Adrenal gland (tissue), 9 donors: ENCODE measurements at regions not wholly inside any gene's neighbourhood (a gene's known extent, or its start where the extent isn't known, plus 50 kb on each side); places are given as distances from the start of the nearest gene placed in this dataset.

Source experiments
- DNase-seq, 7 donors: peaks; one replicate each; pipeline ENCODE4 v3.0.0-alpha.2; 2019 to 2020
- H3K27ac ChIP-seq, 5 donors: fragments of 200-600 bp; sonication (generic) in 4 of 5; 1 replicate in 3 of 5; 2 replicates in 2 of 5; pipeline versions ENCODE4 v1.5.1 to v1.8.0; 2016 to 2020; ENCODE audit warnings: mild to moderate bottlenecking in 1 of 5
- H3K27me3 ChIP-seq: fragments of 200-600 bp; 2 replicates; pipeline ENCODE4 v1.8.0; 2021
- H3K36me3 ChIP-seq, 2 donors: fragments of 200-600 bp; replicated peaks in 1 of 2; 1 replicate in 1 of 2; 2 replicates in 1 of 2; pipeline versions ENCODE4 v1.5.1 to v1.8.0; 2018 to 2022
- H3K4me1 ChIP-seq, 2 donors: fragments of 200-600 bp; replicated peaks in 1 of 2; 1 replicate in 1 of 2; 2 replicates in 1 of 2; pipeline versions ENCODE4 v1.5.1 to v1.8.0; 2018 to 2021
- H3K4me3 ChIP-seq, 4 donors: fragments of 200-600 bp; sonication (generic) in 3 of 4; one replicate each; pipeline ENCODE4 v1.5.1; 2016 to 2018
- H3K9me3 ChIP-seq, 3 donors: fragments of 200-600 bp; sonication (generic) in 1 of 3; replicated peaks in 1 of 3; 1 replicate in 2 of 3; 2 replicates in 1 of 3; pipeline versions ENCODE4 v1.5.1 to v1.8.0; 2016 to 2021
- POLR2A ChIP-seq, 2 donors: fragments of 450-650 bp; IDR thresholded peaks; one replicate each; pipeline ENCODE4 v1.6.1; 2017; ENCODE audit warnings: antibody characterized with exemption in 2 of 2, mild to moderate bottlenecking in 2 of 2, moderate library complexity in 1 of 2
- WGBS, 4 donors: extraction: QIAGEN DNeasy Blood & Tissue Kit in 2 of 4; methylation state at CpG; one replicate each; pipeline versions ENCODE4 v1.1.5 to v1.1.7; 2013 to 2017; 5-methylcytosine and 5-hydroxymethylcytosine counted together
- intact Hi-C, 2 donors: fragments of 100-400 bp; cut with DNase I; formaldehyde crosslinking; loops; one replicate each; pipeline versions ENCODE4 v1.14.1 to v1.15.0; 2022 to 2023
- TF ChIP-seq, protein P1 (sequence below), 6 experiments: fragments of 450-650 bp in 4 of 6; fragments of 200-600 bp in 2 of 6; sonication (generic) in 1 of 6; IDR thresholded peaks; 1 replicate in 5 of 6; 2 replicates in 1 of 6; pipeline versions ENCODE4 v1.5.1 to v1.8.0; 2016 to 2021; ENCODE audit warnings: antibody characterized with exemption in 6 of 6, mild to moderate bottlenecking in 2 of 6, moderate library complexity in 1 of 6
- donor health status: healthy with polysubstance abuse.
- donor health status: Bipolar disorder and iron deficiency.
- donor health status: DM: yes; HTN: yes; CAD: no.
- donor health status: DM: no; HTN: no; CAD: no.
- donor health status: DM: no; HTN: no; CAD: no.

DNA sequence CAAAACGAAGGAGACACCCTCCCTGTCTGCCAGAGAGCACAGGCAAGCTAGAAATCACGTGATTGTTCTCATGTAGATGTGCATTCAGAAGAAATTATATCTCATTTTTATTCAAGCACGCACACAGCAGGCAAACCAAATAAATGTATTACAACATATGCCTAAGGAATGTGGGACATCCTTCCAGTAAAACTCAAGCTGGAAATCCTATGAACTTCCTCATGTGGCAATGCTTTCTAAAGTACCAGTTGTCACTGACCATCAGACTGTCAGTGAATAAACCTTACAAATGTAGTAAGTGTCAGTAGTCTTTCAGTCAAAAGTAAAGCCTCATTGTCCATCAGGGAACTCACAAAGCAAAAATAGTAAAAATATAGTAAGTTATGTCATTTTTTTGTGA lies 350.1 kb upstream of the POM121L12 start:
- WGBS, 4 donors: 52 to 63% (median 54%) methylated on average over 3 of the region's 3 CpGs

DNA sequence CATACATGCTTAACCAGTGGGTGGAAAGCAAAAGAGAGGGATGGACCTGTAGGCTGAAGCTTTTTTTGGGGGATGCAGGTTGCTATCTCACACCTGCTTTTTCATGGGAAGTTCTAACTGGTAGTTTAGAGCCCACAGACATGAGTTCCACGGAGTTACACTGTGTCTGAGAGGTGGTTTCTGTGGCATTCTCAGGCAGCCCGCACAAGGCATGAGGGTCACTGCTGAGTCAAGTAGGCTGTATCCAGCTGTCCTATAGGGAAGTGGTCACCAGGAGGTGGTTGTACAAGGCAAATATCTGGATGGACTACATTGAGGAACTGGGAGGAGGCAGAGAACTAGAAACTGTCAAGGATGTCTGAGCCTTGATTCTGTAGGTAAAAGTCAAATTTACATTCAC lies 351.0 kb upstream of the POM121L12 start:
- H3K27me3 ChIP-seq: no peaks in the 10 kb centered on the region
- H3K27ac ChIP-seq: no peak overlapping the region
- intact Hi-C loops: no loop called here
- H3K36me3 ChIP-seq: no peaks in the 10 kb centered on the region
- no peak for TF ChIP-seq POLR2A (IDR thresholded peaks at IDR 0.05)
- TF ChIP-seq, protein P1, sequence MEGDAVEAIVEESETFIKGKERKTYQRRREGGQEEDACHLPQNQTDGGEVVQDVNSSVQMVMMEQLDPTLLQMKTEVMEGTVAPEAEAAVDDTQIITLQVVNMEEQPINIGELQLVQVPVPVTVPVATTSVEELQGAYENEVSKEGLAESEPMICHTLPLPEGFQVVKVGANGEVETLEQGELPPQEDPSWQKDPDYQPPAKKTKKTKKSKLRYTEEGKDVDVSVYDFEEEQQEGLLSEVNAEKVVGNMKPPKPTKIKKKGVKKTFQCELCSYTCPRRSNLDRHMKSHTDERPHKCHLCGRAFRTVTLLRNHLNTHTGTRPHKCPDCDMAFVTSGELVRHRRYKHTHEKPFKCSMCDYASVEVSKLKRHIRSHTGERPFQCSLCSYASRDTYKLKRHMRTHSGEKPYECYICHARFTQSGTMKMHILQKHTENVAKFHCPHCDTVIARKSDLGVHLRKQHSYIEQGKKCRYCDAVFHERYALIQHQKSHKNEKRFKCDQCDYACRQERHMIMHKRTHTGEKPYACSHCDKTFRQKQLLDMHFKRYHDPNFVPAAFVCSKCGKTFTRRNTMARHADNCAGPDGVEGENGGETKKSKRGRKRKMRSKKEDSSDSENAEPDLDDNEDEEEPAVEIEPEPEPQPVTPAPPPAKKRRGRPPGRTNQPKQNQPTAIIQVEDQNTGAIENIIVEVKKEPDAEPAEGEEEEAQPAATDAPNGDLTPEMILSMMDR (IDR thresholded peaks at IDR 0.05): no peak
- no peaks in the 10 kb centered on the region for H3K4me1 ChIP-seq
- WGBS, 4 donors: 59 to 70% (median 64%) methylated on average over 2 of the region's 2 CpGs
- no peaks in the 10 kb centered on the region for H3K9me3 ChIP-seq
- no peak for DNase-seq
- no peak overlapping the region for H3K4me3 ChIP-seq

More for the DNA sequence above, 350.1 kb upstream of the POM121L12 start:
- Histone ChIP-seq H3K4me3 (no peak overlapping the region), H3K27ac (no peak overlapping the region), H3K36me3 (no peaks in the 10 kb centered on the region), H3K27me3 (no peaks in the 10 kb centered on the region), H3K4me1 (no peaks in the 10 kb centered on the region), H3K9me3 (no peaks in the 10 kb centered on the region)
- DNase-seq: no peak
- TF ChIP-seq POLR2A (IDR thresholded peaks at IDR 0.05): no peak
- TF ChIP-seq, protein P1 (IDR thresholded peaks at IDR 0.05): no peak
- intact Hi-C loops: no loop called here

DNA sequence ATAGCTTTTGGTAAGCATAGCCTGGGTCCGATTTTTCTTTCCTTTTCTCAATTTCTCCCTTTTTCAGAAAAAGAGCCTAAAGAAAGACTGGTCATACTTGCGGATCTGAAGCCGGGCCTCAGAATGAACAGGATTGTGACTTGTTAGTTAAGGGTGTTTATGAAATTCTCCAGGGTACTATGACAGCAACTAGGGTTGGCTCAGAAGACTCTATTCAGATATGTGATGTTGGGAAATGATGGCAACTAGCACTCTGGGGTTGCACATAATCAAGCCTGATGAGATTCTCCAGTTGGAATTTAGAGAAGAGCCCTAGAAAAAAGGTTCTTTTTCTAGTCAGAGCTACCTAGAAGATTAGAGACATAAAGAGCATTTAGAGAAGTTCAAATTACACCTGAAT lies 352.4 kb upstream of the POM121L12 start:
- WGBS, 4 donors: 45 to 73% (median 58%) methylated on average over 3 of the region's 3 CpGs
- Histone ChIP-seq H3K9me3 (no peaks in the 10 kb centered on the region), H3K4me1 (no peaks in the 10 kb centered on the region), H3K36me3 (no peaks in the 10 kb centered on the region), H3K4me3 (no peak overlapping the region), H3K27me3 (no peaks in the 10 kb centered on the region), H3K27ac (no peak overlapping the region)
- intact Hi-C loops: no loop called here
- no peak for DNase-seq
- TF ChIP-seq, protein P1 (IDR thresholded peaks at IDR 0.05): no peak
- no peak for TF ChIP-seq POLR2A (IDR thresholded peaks at IDR 0.05)

DNA sequence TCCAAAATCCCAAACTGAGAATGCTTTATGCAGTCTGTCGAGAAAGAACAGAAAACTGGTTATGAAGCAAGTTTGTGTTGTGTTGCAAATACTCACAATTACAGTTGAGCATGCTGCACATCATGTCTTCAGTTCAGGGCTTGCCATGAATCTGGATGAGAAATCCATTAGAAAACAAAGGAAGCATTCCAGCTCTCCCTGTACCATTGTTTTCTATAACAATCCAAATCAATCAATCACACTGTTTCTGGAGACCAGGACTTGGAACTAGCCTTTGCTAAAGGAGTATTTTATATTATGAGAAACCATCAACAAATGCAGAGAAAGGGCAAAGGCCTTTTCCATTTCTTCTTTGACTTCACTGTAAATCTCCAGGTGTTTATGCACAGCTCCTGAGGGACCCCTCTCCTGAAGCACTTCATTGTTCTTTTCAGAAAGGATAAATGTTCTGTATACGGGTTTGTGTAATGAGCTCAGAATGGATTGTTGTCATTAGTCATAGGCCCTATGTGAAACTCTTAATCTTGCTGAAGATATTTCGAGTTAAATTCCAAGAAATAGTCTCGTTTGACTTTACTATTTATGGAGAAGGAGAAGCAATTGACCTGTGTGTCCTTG lies 364.7 kb upstream of the POM121L12 start:
- H3K4me1 ChIP-seq: no peaks in the 10 kb centered on the region
- H3K4me3 ChIP-seq: no peak overlapping the region
- no peak for TF ChIP-seq POLR2A (IDR thresholded peaks at IDR 0.05)
- TF ChIP-seq, protein P1 (IDR thresholded peaks at IDR 0.05): no peak
- H3K27me3 ChIP-seq: no peaks in the 10 kb centered on the region
- WGBS, 4 donors: 37 to 42% (median 38%) methylated on average over 4 of the region's 4 CpGs
- no peaks in the 10 kb centered on the region for H3K9me3 ChIP-seq
- no peak overlapping the region for H3K27ac ChIP-seq
- no peak for DNase-seq
- H3K36me3 ChIP-seq: no peaks in the 10 kb centered on the region
- intact Hi-C loops: no loop called here
